Uterus (tissue), 3 donors: ENCODE measurements at regions not wholly inside any gene's neighbourhood (a gene's known extent, or its start where the extent isn't known, plus 50 kb on each side); places are given as distances from the start of the nearest gene placed in this dataset.

Experiments
- DNase-seq, 2 donors: peaks; one replicate each; pipeline ENCODE4 v3.0.0-alpha.2; 2019 to 2020
- H3K27ac ChIP-seq, 2 donors: fragments of 200-600 bp; sonication (generic); 1 replicate in 1 of 2; 2 replicates in 1 of 2; pipeline ENCODE4 v1.5.1; 2016 to 2018
- H3K27me3 ChIP-seq, 2 donors: fragments of 200-600 bp; sonication (generic); one replicate each; pipeline ENCODE4 v1.5.1; 2018 to 2019; ENCODE audit warnings: control low read depth in 1 of 2
- H3K36me3 ChIP-seq, 2 donors: fragments of 200-600 bp; sonication (generic); one replicate each; pipeline ENCODE4 v1.5.1; 2019; ENCODE audit warnings: control low read depth in 1 of 2
- H3K4me1 ChIP-seq, 2 donors: fragments of 200-600 bp; sonication (generic); one replicate each; pipeline ENCODE4 v1.5.1; 2018 to 2019; ENCODE audit warnings: control low read depth in 1 of 2
- H3K4me3 ChIP-seq, 2 donors: fragments of 200-600 bp; sonication (generic); 1 replicate in 1 of 2; 2 replicates in 1 of 2; pipeline ENCODE4 v1.5.1; 2018 to 2019; ENCODE audit warnings: mild to moderate bottlenecking in 1 of 2
- H3K9me3 ChIP-seq, 2 donors: fragments of 200-600 bp; sonication (generic); one replicate each; pipeline ENCODE4 v1.5.1; 2019; ENCODE audit warnings: control low read depth in 1 of 2
- CTCF ChIP-seq, 4 experiments: fragments of 200-600 bp in 2 of 4; fragments of 450-650 bp in 2 of 4; sonication (generic) in 2 of 4; IDR thresholded peaks; one replicate each; pipeline ENCODE4 v1.5.1; 2016 to 2019; ENCODE audit warnings: antibody characterized with exemption in 4 of 4, mild to moderate bottlenecking in 2 of 4, moderate library complexity in 1 of 4
- POLR2A ChIP-seq, 2 donors: fragments of 450-650 bp; IDR thresholded peaks; one replicate each; pipeline ENCODE4 v1.6.1; 2016; ENCODE audit warnings: antibody characterized with exemption in 2 of 2, mild to moderate bottlenecking in 1 of 2, moderate library complexity in 1 of 2
- intact Hi-C: fragments of 100-400 bp; cut with DNase I; formaldehyde crosslinking; loops from one replicate; pipeline ENCODE4 v1.15.1; 2023; ENCODE audit warnings: low total_unique reads
- donor health status: DM: yes; HTN: yes; CAD: no.

- intact Hi-C loops, result no loop called here
- no peak for DNase-seq
- no peaks in the 10 kb centered on the region for H3K36me3 ChIP-seq
- H3K27ac ChIP-seq, result no peak overlapping the region
- H3K27me3 ChIP-seq, result no peaks in the 10 kb centered on the region
- TF ChIP-seq POLR2A (IDR thresholded peaks at IDR 0.05) (no peak), CTCF (IDR thresholded peaks at IDR 0.05) (no peak)
- no peaks in the 10 kb centered on the region for H3K9me3 ChIP-seq
- no peak overlapping the region for H3K4me3 ChIP-seq
- H3K4me1 ChIP-seq, result no peaks in the 10 kb centered on the region
Observed at GRCh38 chr1:106621853-106622252, 434.6 kb upstream of the PRMT6 start.

GRCh38 chr1:106637566-106637965, 418.9 kb upstream of the PRMT6 start:
- Histone ChIP-seq H3K4me3 (no peak overlapping the region), H3K27me3 (no peaks in the 10 kb centered on the region), H3K4me1 (no peaks in the 10 kb centered on the region), H3K27ac (no peak overlapping the region), H3K36me3 (no peaks in the 10 kb centered on the region), H3K9me3 (no peaks in the 10 kb centered on the region)
- intact Hi-C loops, result no loop called here
- no peak for TF ChIP-seq POLR2A (IDR thresholded peaks at IDR 0.05)
- TF ChIP-seq CTCF (IDR thresholded peaks at IDR 0.05), result no peak
- no peak for DNase-seq

GRCh38 chr1:106646261-106646784, 410.2 kb upstream of the PRMT6 start:
- no peak for TF ChIP-seq POLR2A (IDR thresholded peaks at IDR 0.05)
- TF ChIP-seq CTCF (IDR thresholded peaks at IDR 0.05), result no peak
- no peaks in the 10 kb centered on the region for H3K4me1 ChIP-seq
- intact Hi-C loops, result no loop called here
- no peaks in the 10 kb centered on the region for H3K36me3 ChIP-seq
- no peak for DNase-seq
- H3K27ac ChIP-seq, result no peak overlapping the region
- no peaks in the 10 kb centered on the region for H3K27me3 ChIP-seq
- no peaks in the 10 kb centered on the region for H3K9me3 ChIP-seq
- no peak overlapping the region for H3K4me3 ChIP-seq

- DNase-seq, result no peak
- no peaks in the 10 kb centered on the region for H3K36me3 ChIP-seq
- H3K27me3 ChIP-seq, result no peaks in the 10 kb centered on the region
- H3K4me3 ChIP-seq, result no peak overlapping the region
- no peaks in the 10 kb centered on the region for H3K9me3 ChIP-seq
- H3K4me1 ChIP-seq, result no peaks in the 10 kb centered on the region
- TF ChIP-seq CTCF (IDR thresholded peaks at IDR 0.05) (no peak), POLR2A (IDR thresholded peaks at IDR 0.05) (no peak)
- intact Hi-C loops, result no loop called here
- no peak overlapping the region for H3K27ac ChIP-seq
Observed at GRCh38 chr1:106646816-106647215, 409.7 kb upstream of the PRMT6 start.

GRCh38 chr1:106651028-106651762, 405.3 kb upstream of the PRMT6 start:
- Histone ChIP-seq H3K27ac (no peak overlapping the region), H3K36me3 (no peaks in the 10 kb centered on the region), H3K9me3 (no peaks in the 10 kb centered on the region), H3K4me3 (no peak overlapping the region), H3K27me3 (no peaks in the 10 kb centered on the region), H3K4me1 (no peaks in the 10 kb centered on the region)
- DNase-seq, result no peak
- TF ChIP-seq POLR2A (IDR thresholded peaks at IDR 0.05) (no peak), CTCF (IDR thresholded peaks at IDR 0.05) (no peak)
- intact Hi-C loops, result no loop called here
